GM12878 (cell line): ENCODE measurements at regions not wholly inside any gene's neighbourhood (a gene's known extent, or its start where the extent isn't known, plus 50 kb on each side); places are given as distances from the start of the nearest gene placed in this dataset.
A peak's percentile ranks its signal among the peaks of the same experiment; 100 is the strongest.

Source experiments
- CREB1 ChIP-seq: IDR thresholded peaks from 2 replicates; pipeline ENCODE4 v1.6.1; 2012; ENCODE audit warnings: low read depth, mild to moderate bottlenecking, inconsistent platforms
- EP300 ChIP-seq, 2 experiments: fragments of 150-350 bp in 1 of 2; IDR thresholded peaks; 2 replicates each; pipeline ENCODE4 v1.6.1; 2011 to 2012; ENCODE audit warnings: low read depth in 2 of 2, low read length in 2 of 2, borderline replicate concordance in 1 of 2, improper control_type of control experiment in 1 of 2, inconsistent platforms in 1 of 2; ENCODE audit not compliant: control insufficient read depth in 1 of 2
- HSF1 ChIP-seq: fragments of 150-350 bp; IDR thresholded peaks from 2 replicates; pipeline ENCODE4 v1.6.1; 2014; ENCODE audit warnings: mild to moderate bottlenecking, low read depth, low read length
- IRF4 ChIP-seq: IDR thresholded peaks from 2 replicates; pipeline ENCODE4 v1.6.1; 2011; ENCODE audit warnings: low read depth, low read length
- KAT2A ChIP-seq: conservative IDR thresholded peaks from 2 replicates; pipeline ENCODE4 v1.6.1; 2011; ENCODE audit warnings: low read depth, low read length; ENCODE audit not compliant: control insufficient read depth
- LARP7 ChIP-seq: fragments of 450-650 bp; IDR thresholded peaks from 2 replicates; pipeline ENCODE4 v1.6.1; 2017; ENCODE audit warnings: mild to moderate bottlenecking
- MEF2A ChIP-seq: IDR thresholded peaks from 2 replicates; pipeline ENCODE4 v1.6.1; 2011; ENCODE audit warnings: low read depth, mild to moderate bottlenecking, low read length, moderate library complexity; ENCODE audit not compliant: insufficient read depth
- NR2C2 ChIP-seq: IDR thresholded peaks from 2 replicates; pipeline ENCODE4 v1.6.1; 2011; ENCODE audit warnings: borderline replicate concordance, low read depth; ENCODE audit not compliant: control insufficient read depth, insufficient read length
- NR2F1 ChIP-seq: fragments of 450-650 bp; conservative IDR thresholded peaks from 2 replicates; pipeline ENCODE4 v1.6.1; 2017; ENCODE audit warnings: mild to moderate bottlenecking
- RCOR1 ChIP-seq: conservative IDR thresholded peaks from 2 replicates; pipeline ENCODE4 v1.6.1; 2012; ENCODE audit warnings: low read depth, low read length, improper control_type of control experiment
- RELB ChIP-seq: fragments of 450-650 bp; IDR thresholded peaks from 2 replicates; pipeline ENCODE4 v1.6.1; 2017; ENCODE audit warnings: low read depth, mild to moderate bottlenecking, moderate library complexity
- SKIL ChIP-seq: fragments of 450-650 bp; IDR thresholded peaks from 2 replicates; pipeline ENCODE4 v1.6.1; 2017; ENCODE audit warnings: mild to moderate bottlenecking, low read depth, inconsistent platforms; ENCODE audit not compliant: poor library complexity, severe bottlenecking
- SMAD1 ChIP-seq: fragments of 450-650 bp; IDR thresholded peaks from 2 replicates; pipeline ENCODE4 v1.6.1; 2018; ENCODE audit warnings: mild to moderate bottlenecking, low read depth; ENCODE audit not compliant: partially characterized antibody
- TCF7 ChIP-seq: IDR thresholded peaks from 2 replicates; pipeline ENCODE4 v1.6.1; 2014; ENCODE audit warnings: antibody characterized with exemption, borderline replicate concordance
- WRNIP1 ChIP-seq: IDR thresholded peaks from 2 replicates; pipeline ENCODE4 v1.6.1; 2011; ENCODE audit warnings: low read depth, low read length, improper control_type of control experiment, borderline replicate concordance
- ZNF24 ChIP-seq: fragments of 450-650 bp; IDR thresholded peaks from 2 replicates; pipeline ENCODE4 v1.6.1; 2017; ENCODE audit warnings: antibody characterized with exemption, mild to moderate bottlenecking
- ZNF592 ChIP-seq: fragments of 450-650 bp; IDR thresholded peaks from 2 replicates; pipeline ENCODE4 v1.6.1; 2017; ENCODE audit warnings: mild to moderate bottlenecking, moderate library complexity

GRCh38 chr2:8049851-8050571 lies 631.8 kb upstream of the ID2 start (continued):
- TF ChIP-seq RCOR1 (0 out of 2 replicates have a peak, but pooled peaks have one; percentile 32), RELB (peak; percentile 82), SKIL (peak; percentile 77), LARP7 (no peak), KAT2A (no peak), TCF7 (no peak), IRF4 (peak; percentile 67; the same call in 1 of the 2 replicates), WRNIP1 (no peak), EP300 (IDR thresholded peaks at IDR 0.05; ENCODE audit: borderline replicate concordance in 1 of 2, control insufficient read depth in 1 of 2, low read depth in 2 of 2, low read length in 2 of 2) (peak; percentile 65 to 69; a peak in 3 of 4 replicates), NR2F1 (no peak), ZNF24 (no peak), CREB1 (peak; percentile 59), HSF1 (no peak), ZNF592 (no peak), MEF2A (peak; percentile 54; the same call in 1 of the 2 replicates), NR2C2 (no peak), SMAD1 (no peak)
